Lower leg skin (tissue), 4 donors: ENCODE measurements at regions not wholly inside any gene's neighbourhood (a gene's known extent, or its start where the extent isn't known, plus 50 kb on each side); places are given as distances from the start of the nearest gene placed in this dataset.

ENCODE experiments used
- DNase-seq, 2 donors: peaks; one replicate each; pipeline ENCODE4 v3.0.0-alpha.2; 2019; ENCODE audit warnings: low spot score in 2 of 2
- H3K4me3 ChIP-seq: fragments of 200-600 bp; sonication (generic); 2 replicates; pipeline ENCODE4 v1.5.1; 2017; ENCODE audit warnings: mild to moderate bottlenecking, low read depth; ENCODE audit not compliant: poor library complexity, severe bottlenecking
- POLR2A ChIP-seq, 2 donors: fragments of 450-650 bp; IDR thresholded peaks; one replicate each; pipeline ENCODE4 v1.6.1; 2016 to 2017; ENCODE audit warnings: antibody characterized with exemption in 2 of 2, mild to moderate bottlenecking in 1 of 2, moderate library complexity in 1 of 2
- WGBS, 2 donors: methylation state at CpG; one replicate each; pipeline ENCODE4 v1.1.5; 2018; 5-methylcytosine and 5-hydroxymethylcytosine counted together
- intact Hi-C: fragments of 100-400 bp; cut with DNase I; formaldehyde crosslinking; loops from one replicate; pipeline ENCODE4 v1.15.0; 2023; ENCODE audit warnings: low total_unique reads
- TF ChIP-seq, protein P1 (sequence below), 3 donors: fragments of 450-650 bp; IDR thresholded peaks; one replicate each; pipeline ENCODE4 v1.5.1; 2016; ENCODE audit warnings: antibody characterized with exemption in 3 of 3, mild to moderate bottlenecking in 3 of 3, moderate library complexity in 2 of 3

DNA sequence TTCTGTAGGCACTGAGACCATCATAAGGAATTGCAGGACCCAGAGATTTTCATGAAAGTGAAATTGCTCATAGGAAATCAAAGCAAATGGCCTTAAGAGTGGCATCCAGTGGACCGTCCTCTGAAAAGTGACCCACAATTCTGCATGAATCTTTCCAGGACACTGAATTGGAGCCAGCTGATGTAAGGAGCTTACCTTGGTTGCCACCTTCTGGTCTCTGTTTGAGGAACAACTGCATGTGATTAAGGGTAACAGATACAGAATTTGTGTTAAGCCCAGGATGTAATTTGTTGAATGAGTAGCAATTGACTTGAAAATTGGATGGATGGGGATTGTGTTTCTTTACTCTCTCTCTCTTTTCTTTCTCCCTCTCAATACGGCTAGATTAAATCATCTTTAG lies 49.9 kb upstream of the GAS1 start:
- no peak overlapping the region for H3K4me3 ChIP-seq
- TF ChIP-seq, protein P1, sequence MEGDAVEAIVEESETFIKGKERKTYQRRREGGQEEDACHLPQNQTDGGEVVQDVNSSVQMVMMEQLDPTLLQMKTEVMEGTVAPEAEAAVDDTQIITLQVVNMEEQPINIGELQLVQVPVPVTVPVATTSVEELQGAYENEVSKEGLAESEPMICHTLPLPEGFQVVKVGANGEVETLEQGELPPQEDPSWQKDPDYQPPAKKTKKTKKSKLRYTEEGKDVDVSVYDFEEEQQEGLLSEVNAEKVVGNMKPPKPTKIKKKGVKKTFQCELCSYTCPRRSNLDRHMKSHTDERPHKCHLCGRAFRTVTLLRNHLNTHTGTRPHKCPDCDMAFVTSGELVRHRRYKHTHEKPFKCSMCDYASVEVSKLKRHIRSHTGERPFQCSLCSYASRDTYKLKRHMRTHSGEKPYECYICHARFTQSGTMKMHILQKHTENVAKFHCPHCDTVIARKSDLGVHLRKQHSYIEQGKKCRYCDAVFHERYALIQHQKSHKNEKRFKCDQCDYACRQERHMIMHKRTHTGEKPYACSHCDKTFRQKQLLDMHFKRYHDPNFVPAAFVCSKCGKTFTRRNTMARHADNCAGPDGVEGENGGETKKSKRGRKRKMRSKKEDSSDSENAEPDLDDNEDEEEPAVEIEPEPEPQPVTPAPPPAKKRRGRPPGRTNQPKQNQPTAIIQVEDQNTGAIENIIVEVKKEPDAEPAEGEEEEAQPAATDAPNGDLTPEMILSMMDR (IDR thresholded peaks at IDR 0.05) = no peak
- TF ChIP-seq POLR2A (IDR thresholded peaks at IDR 0.05) = no peak
- DNase-seq = no peak
- WGBS, 2 donors = 37 to 48% methylated on average over 2 of the region's 2 CpGs
- intact Hi-C loops = no loop called here

DNA sequence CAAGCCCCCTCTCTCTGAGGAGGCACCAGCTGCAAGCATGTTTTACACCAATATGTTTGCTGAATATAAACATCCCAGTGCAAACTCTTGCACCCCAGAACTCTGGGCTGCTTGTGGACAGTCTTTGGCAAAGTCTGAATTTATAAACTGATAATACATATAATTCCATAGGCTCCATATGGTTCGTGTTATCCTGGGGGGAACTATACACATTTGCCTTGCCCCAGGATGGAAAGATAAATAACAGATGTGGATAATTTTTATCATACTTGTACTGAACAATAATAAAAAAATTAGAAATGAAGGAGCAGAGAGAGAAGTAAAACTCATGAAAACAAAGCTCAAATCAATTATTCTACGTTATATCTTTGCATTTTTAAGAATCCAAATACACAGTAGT lies 50.6 kb upstream of the GAS1 start:
- WGBS, 2 donors = 77 to 78% methylated on average over 2 of the region's 2 CpGs
- intact Hi-C loops = no loop called here
- TF ChIP-seq, protein P1 (IDR thresholded peaks at IDR 0.05) = no peak
- TF ChIP-seq POLR2A (IDR thresholded peaks at IDR 0.05) = no peak
- no peak for DNase-seq
- no peak overlapping the region for H3K4me3 ChIP-seq

GRCh38 chr9:87002517-87002916 lies 55.2 kb upstream of the GAS1 start:
- H3K4me3 ChIP-seq = no peak overlapping the region
- TF ChIP-seq POLR2A (IDR thresholded peaks at IDR 0.05) = no peak
- TF ChIP-seq, protein P1 (IDR thresholded peaks at IDR 0.05) = no peak
- intact Hi-C loops = no loop called here
- DNase-seq = no peak
- WGBS, 2 donors = 98 to 99% methylated on average over 2 of the region's 2 CpGs

- intact Hi-C loops = no loop called here
- TF ChIP-seq, protein P1 (IDR thresholded peaks at IDR 0.05) = no peak
- no peak for TF ChIP-seq POLR2A (IDR thresholded peaks at IDR 0.05)
- H3K4me3 ChIP-seq = no peak overlapping the region
- DNase-seq = no peak
Measured at GRCh38 chr9:87004016-87004415, 56.7 kb upstream of the GAS1 start.

- 44 to 51% methylated on average over 4 of the region's 4 CpGs for WGBS, 2 donors
Measured at GRCh38 chr9:87006956-87007355, 59.6 kb upstream of the GAS1 start.

More at GRCh38 chr9:87006956-87007355, 59.6 kb upstream of the GAS1 start:
- intact Hi-C loops = no loop called here
- H3K4me3 ChIP-seq = no peak overlapping the region
- no peak for DNase-seq
- no peak for TF ChIP-seq POLR2A (IDR thresholded peaks at IDR 0.05)
- TF ChIP-seq, protein P1 (IDR thresholded peaks at IDR 0.05) = no peak
